ENCODE measurements at regions not wholly inside any gene's neighbourhood (a gene's known extent, or its start where the extent isn't known, plus 50 kb on each side); places are given as distances from the start of the nearest gene placed in this dataset.

DNA sequence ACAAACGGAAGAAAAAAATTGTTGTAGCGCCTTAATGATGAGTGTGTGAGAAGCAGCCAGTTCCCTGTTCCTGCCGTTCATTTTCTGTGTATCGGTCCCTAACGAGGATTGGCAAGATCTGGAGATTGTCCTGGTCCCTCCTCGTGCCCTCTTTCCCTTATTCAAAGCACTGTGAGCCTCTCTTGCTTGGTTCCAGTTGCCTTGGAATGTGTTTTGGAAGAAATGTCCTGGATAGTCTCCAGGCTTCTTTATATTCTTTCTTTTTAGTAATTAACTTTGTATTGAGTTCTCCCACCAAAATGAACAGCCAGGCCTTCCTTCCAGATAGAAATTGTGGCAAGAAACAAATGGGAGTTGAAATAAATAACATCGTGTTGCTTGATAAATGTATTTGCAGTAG lies 348.3 kb downstream of the CDH26 start:
- TF ChIP-seq, protein P1, sequence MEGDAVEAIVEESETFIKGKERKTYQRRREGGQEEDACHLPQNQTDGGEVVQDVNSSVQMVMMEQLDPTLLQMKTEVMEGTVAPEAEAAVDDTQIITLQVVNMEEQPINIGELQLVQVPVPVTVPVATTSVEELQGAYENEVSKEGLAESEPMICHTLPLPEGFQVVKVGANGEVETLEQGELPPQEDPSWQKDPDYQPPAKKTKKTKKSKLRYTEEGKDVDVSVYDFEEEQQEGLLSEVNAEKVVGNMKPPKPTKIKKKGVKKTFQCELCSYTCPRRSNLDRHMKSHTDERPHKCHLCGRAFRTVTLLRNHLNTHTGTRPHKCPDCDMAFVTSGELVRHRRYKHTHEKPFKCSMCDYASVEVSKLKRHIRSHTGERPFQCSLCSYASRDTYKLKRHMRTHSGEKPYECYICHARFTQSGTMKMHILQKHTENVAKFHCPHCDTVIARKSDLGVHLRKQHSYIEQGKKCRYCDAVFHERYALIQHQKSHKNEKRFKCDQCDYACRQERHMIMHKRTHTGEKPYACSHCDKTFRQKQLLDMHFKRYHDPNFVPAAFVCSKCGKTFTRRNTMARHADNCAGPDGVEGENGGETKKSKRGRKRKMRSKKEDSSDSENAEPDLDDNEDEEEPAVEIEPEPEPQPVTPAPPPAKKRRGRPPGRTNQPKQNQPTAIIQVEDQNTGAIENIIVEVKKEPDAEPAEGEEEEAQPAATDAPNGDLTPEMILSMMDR (IDR thresholded peaks at IDR 0.05): no peak

DNA sequence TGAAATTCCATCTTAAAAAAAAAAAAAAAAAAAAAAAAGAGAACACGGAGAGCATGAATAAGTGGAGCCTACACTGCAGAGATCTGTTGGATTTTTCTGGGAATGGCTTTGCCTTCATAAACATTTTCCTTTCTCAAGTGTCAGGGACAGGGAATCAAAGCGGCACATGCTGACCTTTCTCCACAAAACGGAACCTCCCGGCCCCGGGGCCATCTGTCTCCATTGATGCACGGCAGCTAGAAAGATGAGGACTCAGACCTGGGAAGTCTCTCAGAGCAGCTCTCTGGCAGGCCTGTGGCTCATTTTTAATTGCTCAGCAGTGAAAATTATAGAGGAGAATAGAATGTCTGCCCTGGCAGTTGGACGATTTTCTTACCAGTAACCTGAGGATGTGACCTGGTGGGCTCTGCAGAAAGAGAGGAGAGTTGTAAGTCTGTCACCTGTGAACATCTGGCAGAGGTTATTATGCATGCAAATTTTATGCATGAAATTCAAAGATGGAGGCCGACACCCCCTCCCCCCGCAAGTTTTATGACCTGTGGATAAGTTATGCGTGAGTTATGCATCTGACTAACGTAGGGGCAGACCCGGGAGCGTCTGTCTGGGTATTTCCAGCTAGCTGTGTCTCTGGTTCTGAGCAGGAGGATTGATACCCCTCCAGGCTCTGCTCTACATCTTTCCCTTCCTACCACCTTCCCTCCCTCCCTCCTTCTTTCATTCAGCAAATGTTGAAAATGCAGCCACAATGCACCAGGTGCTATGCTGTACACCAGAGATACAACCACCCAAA lies 352.5 kb downstream of the CDH26 start:
- ChIA-PET POLR2A (no interaction called here), CTCF (no interaction called here)
- intact Hi-C loops (cut with micrococcal nuclease): no loop called here
- Mint-ChIP-seq H3K9me3 (no peaks in the 10 kb centered on the region), H3K4me3 (no peak overlapping the region), H3K36me3 (ENCODE audit: low read depth) (no peaks in the 10 kb centered on the region), H3K27ac (no peak overlapping the region), H3K4me1 (ENCODE audit: low read depth) (no peaks in the 10 kb centered on the region), H3K27me3 (no peaks in the 10 kb centered on the region)
- no peak for ATAC-seq
- TF ChIP-seq, protein P1 (IDR thresholded peaks at IDR 0.05): no peak
- no peak for DNase-seq

More for the DNA sequence above, 348.3 kb downstream of the CDH26 start:
- DNase-seq (no peak), ATAC-seq (no peak)
- POLR2A ChIA-PET: no interaction called here
- Mint-ChIP-seq H3K9me3 (no peaks in the 10 kb centered on the region), H3K4me3 (no peak overlapping the region), H3K4me1 (ENCODE audit: low read depth) (no peaks in the 10 kb centered on the region), H3K27me3 (no peaks in the 10 kb centered on the region), H3K27ac (no peak overlapping the region), H3K36me3 (ENCODE audit: low read depth) (no peaks in the 10 kb centered on the region)
- intact Hi-C loops (cut with micrococcal nuclease): no loop called here
- CTCF ChIA-PET: no interaction called here

DNA sequence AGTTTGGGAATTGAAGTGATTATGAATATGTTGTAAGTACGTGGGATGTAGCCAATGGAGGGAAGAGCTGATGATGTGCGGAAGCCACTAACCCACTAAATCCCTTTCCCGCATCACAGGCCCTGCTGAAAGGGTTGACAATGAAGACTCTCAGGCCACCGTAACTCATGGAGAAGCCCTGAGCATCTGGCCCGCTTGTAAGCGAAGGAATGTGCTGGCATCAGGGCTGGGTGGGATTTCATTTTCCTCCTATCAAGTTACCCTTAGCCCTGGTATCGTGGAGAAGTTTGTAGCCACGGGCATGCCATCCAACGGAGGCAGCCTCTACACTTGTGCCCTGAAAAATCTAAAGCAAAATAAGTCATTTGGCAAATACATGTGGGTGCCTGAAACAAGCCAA lies 355.0 kb downstream of the CDH26 start:
- ATAC-seq: no peak
- H3K4me1 Mint-ChIP-seq (ENCODE audit: low read depth): no peaks in the 10 kb centered on the region

DNA sequence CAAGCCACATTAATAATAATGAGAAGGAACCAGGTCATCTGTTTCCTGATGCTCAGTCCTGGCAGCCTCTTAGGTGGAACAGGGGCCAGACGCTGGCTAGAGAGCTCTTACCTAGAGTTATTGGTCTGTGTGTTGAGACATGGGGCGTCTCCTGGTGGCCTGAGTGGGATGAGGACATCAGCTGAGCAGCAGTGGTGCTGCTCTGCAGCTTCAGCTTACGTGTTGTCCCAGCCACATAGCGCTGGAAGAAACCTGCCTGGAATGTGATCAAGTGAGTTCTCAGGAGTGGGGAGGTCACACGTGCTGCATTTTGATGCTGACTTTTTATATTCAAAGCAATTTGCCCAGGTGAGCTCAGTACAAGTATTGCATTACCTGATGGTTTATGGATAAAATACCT lies 355.4 kb downstream of the CDH26 start:
- Mint-ChIP-seq H3K36me3 (ENCODE audit: low read depth) (no peaks in the 10 kb centered on the region), H3K4me3 (no peak overlapping the region), H3K9me3 (no peaks in the 10 kb centered on the region), H3K27me3 (no peaks in the 10 kb centered on the region), H3K4me1 (ENCODE audit: low read depth) (no peaks in the 10 kb centered on the region), H3K27ac (no peak overlapping the region)
- ATAC-seq (no peak), DNase-seq (no peak)
- intact Hi-C loops (cut with micrococcal nuclease): no loop called here
- TF ChIP-seq, protein P1 (IDR thresholded peaks at IDR 0.05): no peak
- CTCF ChIA-PET: no interaction called here
- POLR2A ChIA-PET: no interaction called here

More for the DNA sequence above, 355.0 kb downstream of the CDH26 start:
- Mint-ChIP-seq H3K27ac (no peak overlapping the region), H3K36me3 (ENCODE audit: low read depth) (no peaks in the 10 kb centered on the region), H3K4me3 (no peak overlapping the region), H3K9me3 (no peaks in the 10 kb centered on the region), H3K27me3 (no peaks in the 10 kb centered on the region)
- TF ChIP-seq, protein P1 (IDR thresholded peaks at IDR 0.05): no peak
- intact Hi-C loops (cut with micrococcal nuclease): no loop called here
- ChIA-PET CTCF (no interaction called here), POLR2A (no interaction called here)
- no peak for DNase-seq

DNA sequence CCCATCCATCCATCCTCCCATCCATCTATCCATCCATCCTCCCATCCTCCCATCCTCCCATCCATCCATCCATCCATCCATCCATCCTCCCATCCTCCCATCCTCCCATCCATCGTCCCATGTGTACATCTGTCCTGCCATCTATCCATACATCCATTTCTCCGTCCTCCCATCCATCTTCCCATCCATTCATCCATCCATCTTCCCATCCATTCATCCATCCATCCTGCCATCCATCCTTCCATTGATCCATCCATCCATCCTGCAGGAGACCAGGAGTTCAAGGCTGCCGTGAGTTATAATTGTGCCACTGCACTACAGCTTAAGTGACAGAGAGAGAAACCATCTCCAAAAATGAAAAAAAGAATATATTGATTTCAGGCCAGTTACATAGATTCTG lies 356.5 kb downstream of the CDH26 start:
- no peak for DNase-seq
- no peaks in the 10 kb centered on the region for H3K4me1 Mint-ChIP-seq (ENCODE audit: low read depth)
- no peaks in the 10 kb centered on the region for H3K27me3 Mint-ChIP-seq
- intact Hi-C loops (cut with micrococcal nuclease): no loop called here
- TF ChIP-seq, protein P1 (IDR thresholded peaks at IDR 0.05): no peak
- ChIA-PET POLR2A (no interaction called here), CTCF (no interaction called here)
- H3K9me3 Mint-ChIP-seq: no peaks in the 10 kb centered on the region
- H3K4me3 Mint-ChIP-seq: no peak overlapping the region
- no peak overlapping the region for H3K27ac Mint-ChIP-seq
- ATAC-seq: no peak
- no peaks in the 10 kb centered on the region for H3K36me3 Mint-ChIP-seq (ENCODE audit: low read depth)

All from activated CD8-positive, alpha-beta T cell treated with anti-CD3 and anti-CD28 coated beads for 36 hours (primary cell).